Type B pancreatic cell (in vitro differentiated cells): ENCODE measurements at regions not wholly inside any gene's neighbourhood (a gene's known extent, or its start where the extent isn't known, plus 50 kb on each side); places are given as distances from the start of the nearest gene placed in this dataset.

Experiments used
- DNase-seq: peaks from one replicate; pipeline ENCODE4 v3.0.0; 2021; ENCODE audit warnings: mixed read lengths; ENCODE audit not compliant: unreplicated experiment; ENCODE audit errors: extremely low spot score
- H3K27ac Mint-ChIP-seq: 2 replicates; pipeline ENCODE4 v1.8.0; 2021; ENCODE audit warnings: mild to moderate bottlenecking, mixed read lengths
- H3K27me3 Mint-ChIP-seq: 2 replicates; pipeline ENCODE4 v1.8.0; 2021; ENCODE audit warnings: mixed read lengths
- H3K36me3 Mint-ChIP-seq: 2 replicates; pipeline ENCODE4 v1.8.0; 2021; ENCODE audit warnings: mixed read lengths
- H3K4me1 Mint-ChIP-seq: one replicate; pipeline ENCODE4 v1.8.0; 2021; ENCODE audit warnings: mixed read lengths; ENCODE audit not compliant: unreplicated experiment
- H3K4me3 Mint-ChIP-seq: 2 replicates; pipeline ENCODE4 v1.8.0; 2021; ENCODE audit warnings: mild to moderate bottlenecking, mixed read lengths
- H3K9me3 Mint-ChIP-seq: 2 replicates; pipeline ENCODE4 v1.8.0; 2021; ENCODE audit warnings: mixed read lengths
- CTCF ChIP-seq: fragments of 200-600 bp; sonication (generic); conservative IDR thresholded peaks from 2 replicates; pipeline ENCODE4 v1.5.0; 2021; ENCODE audit warnings: antibody characterized with exemption, mild to moderate bottlenecking

GRCh38 chr12:105832806-105833205, 305.9 kb downstream of the NUAK1 start:
- no peak for TF ChIP-seq CTCF
- no peak overlapping the region for H3K27ac Mint-ChIP-seq
- H3K4me3 Mint-ChIP-seq = no peak overlapping the region
- H3K36me3 Mint-ChIP-seq = no peaks in the 10 kb centered on the region
- DNase-seq = no peak
- H3K4me1 Mint-ChIP-seq = peaks cover 13% of the 10 kb centered on the region
- no peaks in the 10 kb centered on the region for H3K9me3 Mint-ChIP-seq
- no peaks in the 10 kb centered on the region for H3K27me3 Mint-ChIP-seq

- no peak for DNase-seq
- Mint-ChIP-seq H3K9me3 (no peaks in the 10 kb centered on the region), H3K27me3 (peaks cover 7% of the 10 kb centered on the region), H3K36me3 (no peaks in the 10 kb centered on the region), H3K4me3 (no peak overlapping the region), H3K27ac (no peak overlapping the region), H3K4me1 (peaks cover 13% of the 10 kb centered on the region)
- no peak for TF ChIP-seq CTCF
Measured at GRCh38 chr12:105834496-105834895, 304.3 kb downstream of the NUAK1 start.

GRCh38 chr12:105835580-105836241, 303.0 kb downstream of the NUAK1 start:
- H3K9me3 Mint-ChIP-seq = no peaks in the 10 kb centered on the region
- H3K27me3 Mint-ChIP-seq = peaks cover 9% of the 10 kb centered on the region
- H3K4me1 Mint-ChIP-seq = peaks cover 9% of the 10 kb centered on the region
- DNase-seq = no peak
- no peak overlapping the region for H3K27ac Mint-ChIP-seq
- no peak for TF ChIP-seq CTCF
- H3K4me3 Mint-ChIP-seq = no peak overlapping the region
- H3K36me3 Mint-ChIP-seq = no peaks in the 10 kb centered on the region

GRCh38 chr12:105836242-105836622, 302.5 kb downstream of the NUAK1 start:
- H3K4me3 Mint-ChIP-seq = no peak overlapping the region
- no peak for DNase-seq
- no peak for TF ChIP-seq CTCF
- no peaks in the 10 kb centered on the region for H3K36me3 Mint-ChIP-seq
- H3K4me1 Mint-ChIP-seq = peaks cover 7% of the 10 kb centered on the region
- peaks cover 14% of the 10 kb centered on the region for H3K27me3 Mint-ChIP-seq
- no peaks in the 10 kb centered on the region for H3K9me3 Mint-ChIP-seq
- no peak overlapping the region for H3K27ac Mint-ChIP-seq

GRCh38 chr12:105839629-105840127, 299.1 kb downstream of the NUAK1 start:
- Mint-ChIP-seq H3K27me3 (peaks cover 23% of the 10 kb centered on the region), H3K4me3 (no peak overlapping the region), H3K36me3 (no peaks in the 10 kb centered on the region), H3K27ac (no peak overlapping the region), H3K9me3 (no peaks in the 10 kb centered on the region), H3K4me1 (peaks cover 6% of the 10 kb centered on the region)
- no peak for TF ChIP-seq CTCF
- DNase-seq = no peak
